Keratinocyte (primary cell): ENCODE measurements at regions not wholly inside any gene's neighbourhood (a gene's known extent, or its start where the extent isn't known, plus 50 kb on each side); places are given as distances from the start of the nearest gene placed in this dataset.

ENCODE experiments used
- DNase-seq: peaks from one replicate; pipeline ENCODE4 v3.0.0-alpha.2; 2011; ENCODE audit warnings: low read depth, missing footprints, low spot score
- FAIRE-seq: peaks from 2 replicates; lab custom pipeline; 2011; peaks lifted over from hg19 to GRCh38; lab: Jason Lieb, UNC
- H2AFZ ChIP-seq: 2 replicates; pipeline ENCODE4 v1.6.0; 2012; ENCODE audit warnings: low read length, control low read depth, inconsistent platforms; ENCODE audit not compliant: control insufficient read depth
- H3K27ac ChIP-seq: 2 replicates; pipeline ENCODE4 v1.5.1; 2011; ENCODE audit warnings: low read length; ENCODE audit not compliant: control insufficient read depth, insufficient read depth
- H3K27me3 ChIP-seq: 3 replicates; pipeline ENCODE4 v1.6.0; 2011; ENCODE audit warnings: low read length; ENCODE audit not compliant: control insufficient read depth, insufficient read depth; ENCODE audit errors: extremely low read depth
- H3K36me3 ChIP-seq, 2 experiments: 2 replicates in 1 of 2; 3 replicates in 1 of 2; pipeline ENCODE4 v1.5.1; 2011; ENCODE audit warnings: low read length in 2 of 2, mild to moderate bottlenecking in 1 of 2; ENCODE audit not compliant: control insufficient read depth in 2 of 2, insufficient read depth in 2 of 2; ENCODE audit errors: extremely low read depth in 1 of 2
- H3K4me1 ChIP-seq: 3 replicates; pipeline ENCODE4 v1.5.1; 2011; ENCODE audit warnings: low read length; ENCODE audit not compliant: control insufficient read depth, insufficient read depth; ENCODE audit errors: extremely low read depth
- H3K4me2 ChIP-seq: 3 replicates; pipeline ENCODE4 v1.6.0; 2011; ENCODE audit warnings: low read depth, low read length; ENCODE audit not compliant: control insufficient read depth, insufficient read depth; ENCODE audit errors: extremely low read depth
- H3K4me3 ChIP-seq, 3 experiments: fragments of 200-600 bp in 1 of 3; sonication (generic) in 1 of 3; 2 replicates in 2 of 3; 3 replicates in 1 of 3; pipeline ENCODE4 v1.5.1; 2011 to 2016; ENCODE audit warnings: low read length in 3 of 3, mild to moderate bottlenecking in 3 of 3, control low read depth in 2 of 3, inconsistent platforms in 1 of 3, low read depth in 1 of 3, mixed read lengths in 1 of 3, mixed run types in 1 of 3, moderate library complexity in 1 of 3; ENCODE audit not compliant: control insufficient read depth in 2 of 3, insufficient read depth in 2 of 3; ENCODE audit errors: extremely low read depth in 1 of 3
- H3K79me2 ChIP-seq: 2 replicates; pipeline ENCODE4 v1.6.0; 2012; ENCODE audit warnings: low read length; ENCODE audit not compliant: control insufficient read depth, insufficient read depth
- H3K9ac ChIP-seq: 3 replicates; pipeline ENCODE4 v1.6.0; 2011; ENCODE audit warnings: low read length; ENCODE audit not compliant: control insufficient read depth, insufficient read depth; ENCODE audit errors: extremely low read depth
- H3K9me1 ChIP-seq: 3 replicates; pipeline ENCODE4 v1.6.0; 2011; ENCODE audit warnings: low read length; ENCODE audit not compliant: control insufficient read depth, insufficient read depth; ENCODE audit errors: extremely low read depth
- H3K9me3 ChIP-seq: 2 replicates; pipeline ENCODE4 v1.5.1; 2012; ENCODE audit warnings: low read depth, low read length; ENCODE audit not compliant: control insufficient read depth
- H4K20me1 ChIP-seq: 3 replicates; pipeline ENCODE4 v1.6.0; 2011; ENCODE audit warnings: low read length; ENCODE audit not compliant: control insufficient read depth, insufficient read depth; ENCODE audit errors: extremely low read depth
- CTCF ChIP-seq, 3 experiments: IDR thresholded peaks in 1 of 3; conservative IDR thresholded peaks in 1 of 3; optimal IDR thresholded peaks in 1 of 3; 2 replicates in 2 of 3; 3 replicates in 1 of 3; pipeline versions ENCODE3 to v1.5.1; 2011; ENCODE audit warnings: low read length in 3 of 3, mild to moderate bottlenecking in 3 of 3, moderate library complexity in 2 of 3, control low read depth in 1 of 3, inconsistent platforms in 1 of 3; ENCODE audit not compliant: insufficient read depth in 2 of 3; ENCODE audit errors: extremely low read depth in 1 of 3
- EZH2 ChIP-seq: IDR thresholded peaks from one replicate; pipeline ENCODE4 v1.6.1; 2012; ENCODE audit warnings: inconsistent platforms, mild to moderate bottlenecking, low read length, moderate library complexity
- dilution Hi-C: fragments of 300-500 bp; cut with MboI; formaldehyde crosslinking; loops from one replicate; pipeline ENCODE4 v1.7.0; 2020; ENCODE audit warnings: low sequenced_read_pairs; ENCODE audit not compliant: extremely low pct_ligation_motif_present

DNA sequence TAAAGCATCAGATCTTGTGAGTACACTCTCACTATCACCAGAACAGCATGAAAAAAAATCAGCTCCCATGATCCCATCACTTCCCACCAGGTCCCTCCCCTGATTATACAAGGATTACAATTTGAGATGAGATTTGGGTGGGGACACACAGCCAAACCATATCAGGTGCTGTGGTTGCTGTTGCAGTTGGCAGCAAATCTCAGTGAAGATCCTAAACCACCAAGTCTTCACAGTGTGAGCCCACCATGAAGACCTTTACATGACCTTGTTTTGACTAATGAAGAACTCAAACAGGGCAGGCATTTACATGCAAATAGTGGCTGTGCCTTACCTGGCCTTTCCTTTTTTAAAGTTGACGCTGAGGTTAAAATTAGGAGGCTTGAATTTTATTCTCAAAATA is 242.6 kb downstream of the ACTR3B start:
- Histone ChIP-seq H3K9ac (no peak overlapping the region), H3K4me3 (no peak overlapping the region), H3K27me3 (no peaks in the 10 kb centered on the region), H4K20me1 (no peaks in the 10 kb centered on the region), H3K36me3 (no peaks in the 10 kb centered on the region), H3K4me2 (no peak overlapping the region), H3K79me2 (no peaks in the 10 kb centered on the region), H3K4me1 (no peaks in the 10 kb centered on the region), H3K9me1 (no peaks in the 10 kb centered on the region), H3K9me3 (no peaks in the 10 kb centered on the region), H2AFZ (no peak overlapping the region), H3K27ac (no peak overlapping the region)
- FAIRE-seq (no peak), DNase-seq (no peak)
- no peak for TF ChIP-seq CTCF (optimal IDR thresholded peaks at IDR 0.05 in 1 of 3, IDR thresholded peaks at IDR 0.05 in 1 of 3, conservative IDR thresholded peaks at IDR 0.05 in 1 of 3; ENCODE audit: extremely low read depth in 1 of 3, insufficient read depth in 2 of 3, low read length in 3 of 3)
- no peak for TF ChIP-seq EZH2
- dilution Hi-C loops: no loop called here

DNA sequence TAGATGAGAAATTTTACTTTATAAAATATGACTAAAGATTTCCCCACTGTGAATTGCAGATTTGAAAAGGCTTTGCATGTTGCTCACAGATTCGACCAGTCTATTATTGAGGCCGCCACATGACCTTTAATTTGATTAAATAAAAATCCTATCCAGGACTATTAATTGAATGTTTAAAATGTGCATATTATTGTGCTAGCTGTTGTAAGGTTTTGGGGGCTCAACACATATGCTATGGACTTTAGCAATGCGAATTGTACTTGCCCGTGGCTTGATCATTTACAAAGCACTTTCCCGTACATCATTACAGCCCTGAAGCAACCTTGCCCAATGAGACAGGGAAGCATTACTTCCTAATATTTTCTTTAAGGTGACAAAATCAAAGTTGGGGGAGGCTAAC is 243.0 kb downstream of the ACTR3B start:
- Histone ChIP-seq H3K9ac (no peak overlapping the region), H3K36me3 (no peaks in the 10 kb centered on the region), H3K9me1 (no peaks in the 10 kb centered on the region), H3K27ac (no peak overlapping the region), H3K27me3 (no peaks in the 10 kb centered on the region), H3K4me2 (no peak overlapping the region), H4K20me1 (no peaks in the 10 kb centered on the region), H3K4me1 (no peaks in the 10 kb centered on the region), H3K79me2 (no peaks in the 10 kb centered on the region), H3K4me3 (no peak overlapping the region), H2AFZ (no peak overlapping the region), H3K9me3 (no peaks in the 10 kb centered on the region)
- no peak for FAIRE-seq
- DNase-seq: no peak
- dilution Hi-C loops: no loop called here
- TF ChIP-seq EZH2: no peak
- TF ChIP-seq CTCF (optimal IDR thresholded peaks at IDR 0.05 in 1 of 3, IDR thresholded peaks at IDR 0.05 in 1 of 3, conservative IDR thresholded peaks at IDR 0.05 in 1 of 3; ENCODE audit: extremely low read depth in 1 of 3, insufficient read depth in 2 of 3, low read length in 3 of 3): no peak
